DOHH2 (cell line): ENCODE measurements at regions not wholly inside any gene's neighbourhood (a gene's known extent, or its start where the extent isn't known, plus 50 kb on each side); places are given as distances from the start of the nearest gene placed in this dataset.

ENCODE experiments used
- H3F3A ChIP-seq: fragments of 200-600 bp; sonication (generic), shearing (Covaris generic); 2 replicates; pipeline ENCODE4 v1.6.0; 2016; ENCODE audit warnings: antibody characterized with exemption, mild to moderate bottlenecking; ENCODE audit not compliant: control insufficient read depth, insufficient read depth
- H3K27ac ChIP-seq: fragments of 200-600 bp; sonication (generic); 2 replicates; pipeline ENCODE4 v1.5.1; 2014; ENCODE audit warnings: low read depth, mild to moderate bottlenecking, low read length, moderate library complexity
- H3K27me3 ChIP-seq: fragments of 200-600 bp; sonication (generic); 2 replicates; pipeline ENCODE4 v1.6.1; 2014; ENCODE audit warnings: mild to moderate bottlenecking, low read length, mixed read lengths; ENCODE audit not compliant: control insufficient read depth
- H3K36me3 ChIP-seq: fragments of 200-600 bp; sonication (generic); 2 replicates; pipeline ENCODE4 v1.6.1; 2014; ENCODE audit warnings: mild to moderate bottlenecking, low read length, moderate library complexity, mixed read lengths; ENCODE audit not compliant: control insufficient read depth
- H3K4me1 ChIP-seq: fragments of 200-600 bp; sonication (generic); 2 replicates; pipeline ENCODE4 v1.6.1; 2014; ENCODE audit warnings: mild to moderate bottlenecking, low read length, mixed read lengths; ENCODE audit not compliant: control insufficient read depth
- H3K4me2 ChIP-seq: fragments of 200-600 bp; sonication (generic); 2 replicates; pipeline ENCODE4 v1.6.0; 2014; ENCODE audit warnings: mild to moderate bottlenecking, low read length, moderate library complexity
- H3K4me3 ChIP-seq: fragments of 200-600 bp; sonication (generic); 2 replicates; pipeline ENCODE4 v1.5.1; 2014; ENCODE audit warnings: mild to moderate bottlenecking, low read length, mixed read lengths
- H3K79me2 ChIP-seq: fragments of 200-600 bp; sonication (generic); 2 replicates; pipeline ENCODE4 v1.6.1; 2014; ENCODE audit warnings: mild to moderate bottlenecking, low read length, mixed read lengths; ENCODE audit not compliant: control insufficient read depth
- H3K9me2 ChIP-seq: fragments of 200-600 bp; sonication (generic); replicated peaks from 2 replicates; pipeline ENCODE4 v1.6.1; 2014; ENCODE audit warnings: mild to moderate bottlenecking, low read length, mixed read lengths; ENCODE audit not compliant: control insufficient read depth
- H3K9me3 ChIP-seq: fragments of 200-600 bp; sonication (generic); 2 replicates; pipeline ENCODE4 v1.6.1; 2014; ENCODE audit warnings: antibody characterized with exemption, low read length, mixed read lengths; ENCODE audit not compliant: control insufficient read depth, insufficient read depth
- H4K20me1 ChIP-seq: fragments of 200-600 bp; sonication (generic); 2 replicates; pipeline ENCODE4 v1.6.0; 2014; ENCODE audit warnings: low read depth, mild to moderate bottlenecking, antibody characterized with exemption, low read length, moderate library complexity; ENCODE audit not compliant: control insufficient read depth, insufficient read depth
- EZH2phosphoT487 ChIP-seq: fragments of 200-600 bp; sonication (generic); IDR thresholded peaks from 2 replicates; pipeline ENCODE4 v1.6.1; 2017; ENCODE audit warnings: borderline replicate concordance, mild to moderate bottlenecking, antibody characterized with exemption, low read length, moderate library complexity, mixed read lengths
- TF ChIP-seq, protein P1 (sequence below): fragments of 200-600 bp; sonication (generic); IDR thresholded peaks from one replicate; pipeline ENCODE4 v1.5.1; 2014; ENCODE audit warnings: antibody characterized with exemption, mild to moderate bottlenecking, low read depth, low read length; ENCODE audit not compliant: poor library complexity, severe bottlenecking

DNA sequence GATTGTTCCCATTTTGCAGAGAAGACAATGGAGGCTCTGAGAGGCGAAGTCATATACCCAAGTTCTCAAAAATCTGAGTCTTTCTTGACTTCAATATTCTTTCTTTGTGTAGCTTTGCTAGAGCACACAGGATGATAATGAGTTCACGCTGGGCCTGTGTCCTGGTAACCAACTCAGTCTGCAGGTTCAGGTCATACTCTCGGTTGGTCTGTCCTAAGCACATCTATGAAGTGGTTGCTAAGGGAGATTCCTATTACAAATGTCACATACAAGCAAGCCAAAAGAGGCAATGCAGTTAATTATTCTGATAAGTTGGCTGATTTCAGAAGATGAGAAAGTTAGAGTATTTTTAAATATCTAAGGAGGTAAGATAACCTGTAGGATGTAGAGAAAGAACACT, 481.0 kb downstream of the SOX6 start:
- Histone ChIP-seq H3K27ac (no peak overlapping the region), H3K9me3 (no peaks in the 10 kb centered on the region), H3K36me3 (no peaks in the 10 kb centered on the region), H3K4me3 (no peak overlapping the region), H3F3A (no peaks in the 10 kb centered on the region), H3K9me2 (no peaks in the 10 kb centered on the region), H3K79me2 (no peaks in the 10 kb centered on the region), H3K4me2 (no peak overlapping the region), H3K4me1 (no peaks in the 10 kb centered on the region), H4K20me1 (no peaks in the 10 kb centered on the region), H3K27me3 (no peaks in the 10 kb centered on the region)
- TF ChIP-seq, protein P1, sequence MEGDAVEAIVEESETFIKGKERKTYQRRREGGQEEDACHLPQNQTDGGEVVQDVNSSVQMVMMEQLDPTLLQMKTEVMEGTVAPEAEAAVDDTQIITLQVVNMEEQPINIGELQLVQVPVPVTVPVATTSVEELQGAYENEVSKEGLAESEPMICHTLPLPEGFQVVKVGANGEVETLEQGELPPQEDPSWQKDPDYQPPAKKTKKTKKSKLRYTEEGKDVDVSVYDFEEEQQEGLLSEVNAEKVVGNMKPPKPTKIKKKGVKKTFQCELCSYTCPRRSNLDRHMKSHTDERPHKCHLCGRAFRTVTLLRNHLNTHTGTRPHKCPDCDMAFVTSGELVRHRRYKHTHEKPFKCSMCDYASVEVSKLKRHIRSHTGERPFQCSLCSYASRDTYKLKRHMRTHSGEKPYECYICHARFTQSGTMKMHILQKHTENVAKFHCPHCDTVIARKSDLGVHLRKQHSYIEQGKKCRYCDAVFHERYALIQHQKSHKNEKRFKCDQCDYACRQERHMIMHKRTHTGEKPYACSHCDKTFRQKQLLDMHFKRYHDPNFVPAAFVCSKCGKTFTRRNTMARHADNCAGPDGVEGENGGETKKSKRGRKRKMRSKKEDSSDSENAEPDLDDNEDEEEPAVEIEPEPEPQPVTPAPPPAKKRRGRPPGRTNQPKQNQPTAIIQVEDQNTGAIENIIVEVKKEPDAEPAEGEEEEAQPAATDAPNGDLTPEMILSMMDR, result no peak
- TF ChIP-seq EZH2phosphoT487, result no peak

GRCh38 chr11:15875943-15876342, 480.4 kb downstream of the SOX6 start:
- Histone ChIP-seq H3F3A (no peaks in the 10 kb centered on the region), H3K79me2 (no peaks in the 10 kb centered on the region), H3K4me1 (no peaks in the 10 kb centered on the region), H3K9me2 (no peaks in the 10 kb centered on the region), H3K36me3 (no peaks in the 10 kb centered on the region), H3K27me3 (no peaks in the 10 kb centered on the region), H4K20me1 (no peaks in the 10 kb centered on the region), H3K4me2 (no peak overlapping the region), H3K9me3 (no peaks in the 10 kb centered on the region), H3K4me3 (no peak overlapping the region), H3K27ac (no peak overlapping the region)
- TF ChIP-seq EZH2phosphoT487, result no peak
- TF ChIP-seq, protein P1, result no peak

- no peaks in the 10 kb centered on the region for H3K4me1 ChIP-seq
- H3K36me3 ChIP-seq, result no peaks in the 10 kb centered on the region
- no peaks in the 10 kb centered on the region for H3K79me2 ChIP-seq
- no peak overlapping the region for H3K27ac ChIP-seq
- no peak overlapping the region for H3K4me2 ChIP-seq
- no peaks in the 10 kb centered on the region for H3F3A ChIP-seq
- H3K4me3 ChIP-seq, result no peak overlapping the region
- no peaks in the 10 kb centered on the region for H4K20me1 ChIP-seq
- H3K9me3 ChIP-seq, result no peaks in the 10 kb centered on the region
- H3K9me2 ChIP-seq, result no peaks in the 10 kb centered on the region
- TF ChIP-seq EZH2phosphoT487, result no peak
- TF ChIP-seq, protein P1, result no peak
- no peaks in the 10 kb centered on the region for H3K27me3 ChIP-seq
Observed at GRCh38 chr11:15878756-15879155, 477.6 kb downstream of the SOX6 start.

DNA sequence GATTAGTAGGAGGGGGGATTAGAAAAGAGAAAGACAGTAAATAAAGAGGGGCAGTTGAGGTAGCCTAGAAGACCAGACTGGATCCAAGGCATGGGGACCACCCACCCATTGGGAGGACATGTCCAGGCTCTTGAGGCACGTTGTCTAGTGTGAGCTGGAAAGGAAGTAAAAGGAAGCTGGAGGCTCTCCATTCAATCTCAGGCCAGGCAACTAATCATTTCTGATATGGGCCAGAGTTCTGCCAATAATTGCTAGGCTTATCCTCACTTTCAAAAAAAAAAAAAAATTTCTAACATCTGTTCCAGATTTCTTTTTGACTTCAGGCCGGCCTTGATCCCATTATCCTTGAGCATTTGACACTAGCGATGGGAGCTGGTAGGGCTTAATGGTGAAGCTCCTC, 476.1 kb downstream of the SOX6 start:
- Histone ChIP-seq H3K9me3 (no peaks in the 10 kb centered on the region), H3K27me3 (no peaks in the 10 kb centered on the region), H3F3A (no peaks in the 10 kb centered on the region), H3K4me1 (no peaks in the 10 kb centered on the region), H3K4me3 (no peak overlapping the region), H3K9me2 (no peaks in the 10 kb centered on the region), H3K79me2 (no peaks in the 10 kb centered on the region), H3K27ac (no peak overlapping the region), H3K4me2 (no peak overlapping the region), H3K36me3 (no peaks in the 10 kb centered on the region), H4K20me1 (no peaks in the 10 kb centered on the region)
- TF ChIP-seq EZH2phosphoT487, result no peak
- TF ChIP-seq, protein P1, result no peak
